GM19328 (cell line): ENCODE measurements at regions not wholly inside any gene's neighbourhood (a gene's known extent, or its start where the extent isn't known, plus 50 kb on each side); places are given as distances from the start of the nearest gene placed in this dataset.

ENCODE experiments used
- ATAC-seq: cut with Tn5 transposase; IDR thresholded peaks from one replicate; pipeline ENCODE4 v1.9.1; 2021; ENCODE audit warnings: mild to moderate bottlenecking, moderate library complexity; ENCODE audit not compliant: unreplicated experiment

DNA sequence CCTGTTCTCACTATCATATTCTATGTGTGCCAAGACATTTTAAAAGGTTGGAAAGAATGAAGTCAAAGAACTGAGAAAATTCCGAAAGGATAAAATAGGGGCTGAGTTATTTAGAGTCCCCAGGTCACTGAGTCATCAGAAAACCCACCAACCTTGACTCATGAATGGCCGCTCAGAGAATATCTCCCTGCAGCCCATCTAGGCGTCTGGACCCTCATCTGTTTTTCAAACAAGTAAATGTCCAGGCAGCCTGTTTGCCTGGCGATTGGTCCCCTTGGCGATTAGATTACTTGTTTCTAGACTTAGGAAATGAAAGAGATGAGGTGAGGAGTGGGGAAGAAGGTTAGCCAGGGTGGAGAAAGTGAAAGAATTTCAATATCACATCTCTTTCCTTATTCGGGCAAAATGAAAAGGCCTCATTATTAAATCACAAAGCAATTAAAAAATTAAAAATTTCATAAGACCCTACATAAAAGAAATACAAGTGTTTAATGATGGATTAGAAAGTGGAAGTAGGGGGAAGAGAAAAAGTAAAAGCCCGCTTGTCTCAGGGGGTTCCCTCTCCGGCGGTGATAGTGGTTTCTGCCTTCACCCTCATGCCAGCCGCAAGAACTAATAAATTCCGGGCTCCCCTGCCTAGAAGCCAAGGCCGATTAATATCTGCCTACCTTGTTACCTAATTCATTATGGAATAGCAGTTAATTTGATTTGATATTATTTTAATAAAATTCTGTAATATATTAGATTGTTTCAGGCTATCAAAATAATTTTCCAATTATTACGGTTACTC, 415.9 kb downstream of the BCL11B start:
- ATAC-seq, result no peak

DNA sequence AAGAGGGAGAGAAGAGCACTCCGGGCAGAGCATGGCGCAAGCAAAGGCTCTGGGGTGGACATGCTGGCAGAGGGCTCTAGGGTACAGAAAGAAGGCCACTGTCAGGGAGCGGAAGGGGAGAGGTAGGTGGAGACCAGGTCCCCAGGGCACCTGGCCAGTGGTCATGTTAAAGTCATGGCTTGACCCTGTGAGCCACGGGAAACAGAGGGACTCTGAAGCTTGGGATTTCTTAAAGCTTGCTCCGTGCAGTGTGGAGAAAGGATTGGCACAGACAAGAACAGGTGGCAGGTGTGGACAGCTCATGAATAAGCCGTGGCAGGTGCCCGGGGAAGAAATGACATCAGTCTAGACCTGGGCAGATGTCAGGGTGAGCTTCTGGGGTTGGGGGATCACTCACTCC, 413.8 kb downstream of the BCL11B start:
- no peak for ATAC-seq

DNA sequence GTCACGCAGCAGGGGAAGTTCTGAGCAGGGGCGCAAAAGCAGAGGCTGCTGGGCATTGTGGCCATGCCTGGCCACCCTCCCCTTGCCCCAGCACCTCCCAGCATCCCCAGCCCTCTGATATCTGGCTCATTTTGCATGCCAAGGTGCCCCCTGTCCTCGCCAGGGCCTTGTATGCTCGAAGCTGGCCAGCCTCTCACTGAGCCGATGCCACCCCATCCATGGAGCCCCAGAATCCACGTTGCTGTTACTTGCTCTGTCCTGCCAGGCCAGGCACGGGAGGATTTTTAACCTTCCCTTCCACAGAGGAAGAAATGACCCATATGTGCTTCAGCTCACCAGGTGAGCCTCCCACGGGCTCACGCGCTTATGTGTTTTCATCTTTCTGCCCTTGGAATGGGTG, 413.4 kb downstream of the BCL11B start:
- no peak for ATAC-seq

DNA sequence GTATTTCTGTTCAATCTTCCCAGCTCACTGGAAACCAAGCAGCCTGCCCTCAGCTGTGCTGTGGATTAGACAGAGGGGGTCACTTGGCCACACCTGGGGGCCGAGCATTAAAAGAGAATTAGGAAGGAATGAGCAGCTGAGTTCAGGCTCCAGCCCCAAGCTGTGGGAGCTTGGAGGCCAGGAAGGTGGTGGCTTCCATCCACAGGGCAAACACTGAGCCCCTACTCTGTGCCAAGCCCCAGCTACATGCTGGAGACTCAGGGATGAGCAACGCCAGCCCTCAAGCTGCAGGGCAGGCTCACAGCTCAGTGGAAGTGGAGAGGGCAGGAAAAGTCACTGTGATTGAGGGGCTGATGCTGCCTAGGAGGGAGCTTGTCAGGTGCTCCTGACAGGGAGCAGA, 412.7 kb downstream of the BCL11B start:
- ATAC-seq, result no peak

DNA sequence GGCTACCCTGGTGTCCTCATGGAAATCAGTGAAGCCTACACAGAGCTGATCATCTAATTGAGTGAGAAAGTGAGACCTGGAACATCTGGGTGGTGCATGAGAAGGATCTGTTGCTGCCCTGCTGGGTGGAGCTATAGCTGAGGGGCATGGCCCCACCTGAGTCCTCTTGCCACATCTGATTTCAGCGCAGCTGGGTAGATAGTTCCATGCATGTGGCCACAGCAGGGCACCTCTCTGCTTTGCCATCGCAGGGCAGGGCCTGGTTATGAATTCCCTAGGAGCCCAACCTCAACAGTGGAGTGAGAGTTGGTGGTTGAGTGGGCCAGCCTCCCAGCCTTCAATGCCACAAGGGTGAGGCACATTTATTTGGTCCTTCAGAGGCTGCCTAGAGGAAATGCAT, 407.8 kb downstream of the BCL11B start:
- ATAC-seq, result no peak

DNA sequence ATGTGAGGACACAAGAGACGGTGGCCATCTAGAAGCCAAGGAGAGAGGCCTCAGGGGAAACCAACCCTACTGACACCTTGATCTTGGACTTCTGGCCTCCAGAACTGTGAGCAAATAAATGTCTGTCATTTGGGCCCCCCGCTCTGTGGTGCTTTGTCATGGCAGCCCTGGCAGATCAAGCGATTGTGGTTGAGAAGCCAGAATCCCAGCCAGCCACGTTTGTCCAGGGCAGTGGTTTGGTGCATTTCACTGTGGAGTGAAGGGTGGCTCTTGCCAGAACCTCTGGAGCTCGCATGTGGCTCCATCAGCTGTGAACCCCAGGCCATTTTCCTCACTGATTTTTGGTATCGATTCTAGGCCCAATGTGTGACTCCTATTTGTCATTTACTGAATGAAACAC, 404.9 kb downstream of the BCL11B start:
- ATAC-seq, result no peak

DNA sequence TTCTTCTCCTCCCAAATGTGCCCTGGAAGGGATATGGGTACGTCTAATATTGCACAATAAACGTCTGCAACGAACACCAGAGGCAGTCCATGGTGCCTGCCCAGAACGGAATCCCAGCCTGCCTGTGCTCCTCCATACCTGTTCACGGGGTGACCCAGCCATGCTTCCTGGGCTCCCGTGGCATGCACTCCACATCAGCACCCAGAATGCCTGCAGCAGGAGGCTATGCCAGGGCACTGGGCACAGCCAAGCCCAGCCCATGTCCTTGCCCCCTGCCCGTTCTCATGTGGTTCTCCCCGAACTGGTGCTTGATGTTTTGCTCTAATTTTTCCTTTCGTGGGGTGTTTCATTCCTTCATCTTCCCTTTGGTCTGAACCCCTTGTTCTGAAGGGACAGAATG, 404.3 kb downstream of the BCL11B start:
- no peak for ATAC-seq

DNA sequence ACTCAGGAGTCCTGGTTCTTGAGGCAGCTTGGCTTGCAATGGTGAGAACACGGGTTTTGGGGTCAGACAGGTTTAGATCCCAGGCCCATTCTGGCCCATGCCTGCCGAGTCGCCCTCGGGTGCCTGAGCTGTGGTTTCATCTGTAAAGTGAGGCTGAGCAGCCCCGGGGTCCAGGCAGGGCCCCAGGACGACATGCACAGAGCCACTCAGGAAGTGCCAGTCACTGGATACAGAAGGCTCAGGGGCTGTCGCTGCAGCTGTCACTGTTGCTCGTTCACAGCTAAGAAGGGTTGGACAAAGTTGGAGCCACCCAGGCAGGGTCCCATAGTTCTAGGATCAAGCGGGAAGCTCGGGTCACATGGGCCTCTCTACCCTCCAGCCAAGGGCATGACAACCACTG, 403.1 kb downstream of the BCL11B start:
- no peak for ATAC-seq

DNA sequence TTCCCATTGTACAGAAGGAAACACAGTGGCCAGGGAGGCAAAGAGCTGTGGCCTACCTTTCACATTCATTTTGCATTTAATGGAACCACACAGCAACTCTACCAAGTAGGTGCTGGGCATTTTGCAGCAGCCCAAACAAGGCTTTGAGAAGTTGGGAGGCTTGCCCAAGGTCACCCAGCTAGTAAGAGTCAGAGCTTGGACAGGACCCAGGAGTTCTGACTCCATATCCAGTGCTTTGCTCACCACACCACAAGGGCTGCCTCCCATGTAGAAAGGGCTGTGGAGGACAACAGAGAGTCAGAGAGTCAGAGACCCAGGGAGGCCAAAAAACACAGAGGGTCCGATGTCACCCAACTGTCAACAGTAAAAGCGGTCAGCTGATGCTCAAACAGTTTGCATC, 400.2 kb downstream of the BCL11B start:
- ATAC-seq, result no peak

DNA sequence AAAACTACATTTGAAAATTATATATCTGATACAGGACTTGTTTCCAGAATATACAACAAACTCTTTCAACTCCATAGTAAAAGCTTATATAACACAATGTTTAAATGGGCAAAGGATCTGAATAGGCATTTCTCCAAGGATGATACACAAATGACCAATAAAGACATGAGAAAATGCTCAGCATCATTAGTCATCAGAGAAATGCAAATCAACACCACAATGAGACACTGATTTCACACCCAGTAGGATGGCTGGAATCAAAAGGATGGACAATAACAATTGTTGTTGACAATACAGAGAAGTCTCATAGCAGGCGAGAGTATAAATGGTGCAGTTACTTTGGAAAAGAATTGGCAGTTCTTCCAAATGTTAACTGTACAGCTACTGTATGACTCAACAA, 394.9 kb downstream of the BCL11B start:
- no peak for ATAC-seq

DNA sequence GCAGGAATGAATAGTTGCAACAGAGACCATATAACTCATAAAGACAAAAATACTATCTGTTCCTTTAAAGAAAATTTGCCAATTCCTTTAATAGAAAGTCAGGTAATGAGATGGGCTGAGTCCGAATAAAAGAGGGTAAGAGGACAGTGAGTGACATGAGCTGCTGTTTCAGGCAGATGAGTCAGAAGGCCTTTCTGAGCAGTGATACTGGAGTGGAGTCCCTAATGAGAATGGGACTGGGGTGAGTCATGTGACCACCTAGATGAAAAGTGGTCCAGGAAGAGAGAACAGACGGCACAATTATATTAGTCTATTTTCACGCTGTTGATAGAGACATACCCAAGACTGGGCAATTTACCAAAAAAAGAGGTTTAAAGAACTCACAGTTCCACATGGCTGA, 393.7 kb downstream of the BCL11B start:
- no peak for ATAC-seq

DNA sequence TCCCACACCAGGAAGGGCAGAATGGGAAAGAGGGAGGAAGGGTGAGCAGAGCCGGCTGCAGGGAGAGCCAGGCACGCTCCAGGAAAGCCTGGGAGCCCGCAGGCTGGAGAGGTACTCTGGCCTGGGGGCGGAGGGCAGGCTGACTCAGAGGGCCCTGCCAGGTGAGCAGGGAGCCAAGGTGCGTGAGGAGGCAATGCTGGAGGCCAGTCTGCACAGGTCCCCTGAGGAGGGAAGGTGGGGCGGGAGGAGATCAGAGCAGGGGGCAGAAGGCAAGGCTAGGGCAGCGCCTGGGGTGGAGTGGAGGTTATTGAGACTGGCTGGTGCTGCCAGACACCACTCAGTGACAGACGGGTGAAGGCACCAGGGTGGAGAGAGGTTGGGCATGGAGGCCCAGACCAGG, 385.0 kb downstream of the BCL11B start:
- no peak for ATAC-seq

DNA sequence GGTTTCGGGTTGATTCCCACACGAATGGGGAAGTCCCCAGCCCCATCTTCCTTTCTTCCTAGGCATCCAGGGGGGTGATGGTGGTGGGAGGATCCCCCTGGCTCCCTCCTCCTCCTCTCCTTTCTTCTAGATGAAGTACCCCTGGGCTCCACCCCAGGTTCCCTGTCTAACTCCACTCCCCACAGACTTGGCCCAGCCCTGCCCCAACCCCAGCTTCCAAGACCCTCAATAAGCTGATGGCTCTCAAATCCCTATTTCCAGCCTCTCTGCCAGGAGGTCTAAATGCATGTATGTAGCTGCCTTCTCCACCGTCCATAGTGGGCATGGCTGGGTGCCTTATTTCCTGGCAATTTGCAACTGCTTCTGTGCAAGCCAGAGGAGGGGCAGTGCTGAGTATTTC, 383.7 kb downstream of the BCL11B start:
- no peak for ATAC-seq

DNA sequence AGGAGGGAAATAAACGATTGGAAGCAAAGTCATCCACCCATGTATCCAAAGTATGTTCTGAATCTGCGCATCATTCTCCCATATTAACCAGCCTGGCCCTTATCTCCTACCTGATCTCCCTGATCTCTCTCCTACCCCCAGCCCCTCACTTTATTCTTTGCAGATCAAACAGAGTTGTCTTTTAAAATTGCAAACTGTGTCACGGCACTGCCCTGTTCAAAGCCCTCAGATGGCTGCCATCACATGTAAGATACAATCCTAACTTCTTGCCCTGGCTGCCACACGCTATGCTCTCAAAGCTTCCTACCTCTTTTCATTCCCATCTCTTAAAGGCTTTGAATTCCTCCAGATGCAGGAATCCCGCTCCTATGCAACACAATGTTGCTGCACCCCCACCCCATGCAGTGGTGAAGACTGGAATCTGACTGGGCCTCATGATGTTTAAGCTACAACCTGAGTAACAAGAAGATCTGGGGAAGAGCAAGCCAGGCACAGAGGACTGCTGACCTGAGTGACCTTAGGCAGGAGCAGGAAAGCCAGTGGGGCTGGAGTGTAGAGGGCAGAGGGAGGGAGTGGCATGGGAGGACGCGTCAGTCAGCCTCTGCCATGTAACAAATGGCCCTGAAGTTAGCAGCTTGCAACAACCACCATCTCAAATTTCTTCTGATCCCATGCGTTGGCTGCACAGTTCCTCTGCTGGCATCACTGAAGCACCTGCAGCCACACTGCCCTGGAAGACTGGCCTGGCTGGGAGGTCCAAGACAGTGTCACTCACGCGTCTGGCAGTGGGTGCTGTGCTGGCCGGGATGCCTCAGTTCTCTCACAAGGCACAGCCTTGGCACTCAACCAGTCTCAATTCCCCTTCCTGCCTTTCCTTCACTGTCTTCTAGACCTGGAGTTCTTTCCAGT, 382.8 kb downstream of the BCL11B start:
- no peak for ATAC-seq

DNA sequence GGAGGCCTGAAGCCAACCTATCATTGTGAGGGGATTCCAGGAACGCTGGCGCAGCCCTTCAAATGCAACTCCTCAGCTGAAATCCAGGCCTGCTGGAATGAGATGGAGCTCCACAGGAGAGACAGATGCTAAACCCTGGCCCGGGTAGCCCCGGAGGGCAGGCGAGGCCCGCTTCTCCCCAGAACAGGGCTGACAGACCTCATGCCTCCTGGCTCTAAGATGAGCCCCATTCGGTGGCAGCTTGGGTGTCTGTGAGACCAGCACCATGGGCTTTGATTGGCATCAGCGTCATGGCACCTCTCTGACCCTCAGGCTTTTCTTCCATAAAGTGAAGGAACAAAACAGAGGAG, 382.2 kb downstream of the BCL11B start:
- no peak for ATAC-seq

DNA sequence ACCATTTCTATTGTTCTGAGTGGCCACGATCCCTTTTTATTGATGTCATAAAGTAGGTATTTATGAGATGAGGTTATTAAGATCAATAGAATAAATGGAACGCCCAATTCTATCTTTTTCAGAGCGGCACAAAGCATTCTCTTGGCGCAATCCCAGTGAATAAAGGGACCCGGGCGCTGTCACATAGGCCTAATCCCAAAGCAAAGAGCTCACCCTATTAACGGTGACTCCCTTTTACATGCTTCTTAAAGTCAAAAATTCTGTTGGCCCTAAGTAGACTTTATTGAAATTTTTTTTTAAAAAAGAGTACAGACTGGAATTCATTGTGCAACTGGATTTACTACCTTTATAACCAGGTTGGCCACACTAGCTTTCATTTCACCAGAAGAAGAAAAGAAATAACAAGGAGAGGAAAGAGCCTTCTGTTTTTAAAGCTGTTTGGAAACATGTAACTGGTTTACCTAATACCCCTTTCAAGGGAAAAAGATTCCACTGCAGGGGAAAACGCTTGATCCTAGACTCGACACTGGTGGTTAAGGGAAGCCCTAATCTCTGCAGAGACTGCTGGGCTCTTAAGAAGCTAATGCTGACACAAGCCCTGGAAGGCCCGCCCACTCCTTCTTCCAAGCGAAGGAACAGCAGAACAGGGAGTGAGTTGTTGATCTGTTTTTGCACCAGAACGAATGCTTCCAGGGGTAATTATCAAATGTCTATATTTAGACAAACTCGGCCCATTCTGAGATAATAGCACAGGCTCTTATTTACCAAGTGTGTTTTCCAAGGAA, 381.2 kb downstream of the BCL11B start:
- no peak for ATAC-seq

DNA sequence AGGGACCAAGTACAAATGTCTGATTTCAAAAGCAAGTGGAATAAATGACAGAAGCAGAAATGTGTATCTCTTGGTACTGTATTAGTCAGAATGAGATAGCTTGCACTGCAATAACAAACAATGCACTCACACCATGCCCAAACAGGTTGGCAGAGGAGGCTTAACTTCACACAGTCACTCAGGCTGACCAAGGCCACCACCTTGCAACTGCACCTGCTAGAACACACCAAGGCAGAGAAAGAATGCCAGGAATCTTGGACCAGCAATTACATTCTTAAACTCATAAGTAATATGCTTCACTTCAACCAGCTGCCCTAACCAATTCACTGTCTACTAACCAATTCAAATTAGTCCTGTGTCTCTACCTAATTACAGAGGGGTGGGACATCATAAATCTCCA, 378.3 kb downstream of the BCL11B start:
- ATAC-seq, result no peak

DNA sequence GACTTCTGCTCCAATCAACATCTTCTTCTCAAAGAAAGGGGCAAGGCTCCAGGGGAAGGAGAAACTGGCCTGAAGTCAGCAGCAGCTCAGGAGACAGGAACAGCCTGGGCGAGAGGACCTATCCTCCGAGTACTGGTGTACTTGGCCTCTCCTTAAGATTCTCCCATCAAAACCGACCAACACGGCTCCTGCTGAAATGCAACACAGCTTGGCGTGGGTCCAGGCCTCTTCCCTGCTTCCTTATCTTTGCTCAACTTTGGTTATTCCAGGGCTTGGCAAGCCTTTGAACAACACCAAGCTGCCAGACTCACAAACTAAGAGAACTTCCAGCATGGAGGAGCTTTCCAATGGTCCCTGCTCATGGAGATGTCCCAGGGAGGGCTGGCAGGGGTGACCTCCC, 377.4 kb downstream of the BCL11B start:
- ATAC-seq, result no peak

DNA sequence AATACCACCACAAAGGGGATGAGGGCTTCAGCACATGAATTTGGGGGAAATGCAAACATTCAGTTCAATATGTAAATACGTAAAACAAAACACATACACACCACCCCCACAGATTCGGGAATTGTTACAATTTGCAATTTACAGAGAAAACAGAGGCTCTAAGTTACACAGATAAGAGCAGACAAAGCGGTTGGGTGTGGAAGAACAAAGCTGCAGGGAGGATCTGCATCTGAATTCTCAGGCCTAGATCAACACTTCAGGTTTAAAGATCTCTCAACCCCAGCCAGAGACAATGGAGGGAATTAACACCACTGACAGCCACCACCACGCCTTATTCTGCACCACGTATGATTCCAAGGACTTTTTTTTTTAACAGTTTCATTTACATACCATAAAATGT, 375.5 kb downstream of the BCL11B start:
- no peak for ATAC-seq

DNA sequence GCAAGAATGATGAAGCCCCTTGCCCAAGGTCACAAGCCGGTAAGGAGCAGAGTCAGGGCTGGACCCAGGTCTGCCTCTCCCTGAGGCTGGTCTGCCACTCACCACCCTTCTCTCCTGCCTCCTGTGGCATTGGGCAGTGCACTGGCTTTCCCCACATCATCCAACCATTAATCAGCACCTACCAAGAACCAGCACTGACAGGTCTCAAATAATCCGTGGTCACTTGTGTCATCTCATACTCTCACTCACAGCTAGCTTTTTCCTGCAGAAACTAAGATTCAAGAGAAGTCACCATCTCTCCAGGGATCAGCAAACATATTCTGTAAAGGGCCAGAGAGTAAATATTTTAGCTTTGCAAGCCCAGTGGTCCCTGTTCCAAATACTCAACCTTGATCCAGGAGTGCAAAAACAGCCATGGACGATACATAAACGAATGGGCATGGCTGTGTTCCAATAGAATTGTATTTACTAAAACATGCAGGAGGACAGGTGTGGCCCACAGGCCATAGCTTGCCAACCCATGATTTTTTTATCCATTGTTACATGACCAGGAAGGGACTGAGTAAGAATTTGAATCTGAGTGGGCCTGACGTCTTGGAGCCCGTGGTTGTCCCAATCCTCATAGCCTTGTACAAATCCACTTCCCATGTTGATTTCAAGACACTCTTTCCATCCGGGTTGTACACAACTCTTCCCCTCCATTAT, 374.2 kb downstream of the BCL11B start:
- no peak for ATAC-seq

DNA sequence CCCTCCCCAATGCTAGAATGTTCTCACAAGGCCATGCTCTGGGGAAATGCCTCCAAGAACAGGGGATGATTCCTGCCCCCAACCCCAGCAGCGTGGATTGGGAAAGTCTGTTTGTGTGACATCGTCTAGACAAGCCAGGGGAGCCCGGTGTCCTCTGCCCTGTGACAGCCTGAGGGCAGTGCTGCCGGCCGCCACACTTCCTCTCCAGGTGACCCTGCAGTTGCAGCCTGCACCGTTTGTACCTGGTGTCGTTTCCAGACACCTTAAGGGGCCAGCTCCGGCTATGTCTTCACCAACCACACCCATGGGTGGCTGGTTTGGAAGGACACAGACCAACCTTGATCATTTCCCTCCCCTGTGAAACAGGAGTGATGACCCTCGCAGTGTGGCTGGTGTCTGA, 372.6 kb downstream of the BCL11B start:
- no peak for ATAC-seq
